ENCODE measurements at regions not wholly inside any gene's neighbourhood (a gene's known extent, or its start where the extent isn't known, plus 50 kb on each side); places are given as distances from the start of the nearest gene placed in this dataset.

DNA sequence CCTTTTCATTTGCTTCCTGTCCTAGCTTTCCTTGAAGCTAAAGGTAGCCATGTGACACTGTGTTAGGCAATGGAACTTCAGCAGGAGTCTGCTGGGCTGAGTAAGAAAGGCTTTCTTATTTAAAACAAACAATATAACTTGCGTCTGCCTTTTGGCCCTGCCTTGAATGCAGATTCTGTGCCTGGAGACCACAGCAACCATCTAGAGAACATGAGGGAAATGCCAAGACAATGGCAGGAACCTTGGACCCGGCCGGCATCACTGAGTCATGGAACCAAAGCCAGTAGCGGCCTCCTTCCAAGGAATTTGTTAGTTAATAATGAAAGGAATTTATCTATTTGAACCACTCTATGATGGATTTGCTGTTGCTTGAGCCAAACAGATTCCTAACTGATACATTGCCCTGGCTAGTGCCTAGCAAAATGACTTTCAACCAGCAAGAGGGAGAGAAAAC lies 207.5 kb upstream of the EPHA4 start:
- TF ChIP-seq, protein P1, sequence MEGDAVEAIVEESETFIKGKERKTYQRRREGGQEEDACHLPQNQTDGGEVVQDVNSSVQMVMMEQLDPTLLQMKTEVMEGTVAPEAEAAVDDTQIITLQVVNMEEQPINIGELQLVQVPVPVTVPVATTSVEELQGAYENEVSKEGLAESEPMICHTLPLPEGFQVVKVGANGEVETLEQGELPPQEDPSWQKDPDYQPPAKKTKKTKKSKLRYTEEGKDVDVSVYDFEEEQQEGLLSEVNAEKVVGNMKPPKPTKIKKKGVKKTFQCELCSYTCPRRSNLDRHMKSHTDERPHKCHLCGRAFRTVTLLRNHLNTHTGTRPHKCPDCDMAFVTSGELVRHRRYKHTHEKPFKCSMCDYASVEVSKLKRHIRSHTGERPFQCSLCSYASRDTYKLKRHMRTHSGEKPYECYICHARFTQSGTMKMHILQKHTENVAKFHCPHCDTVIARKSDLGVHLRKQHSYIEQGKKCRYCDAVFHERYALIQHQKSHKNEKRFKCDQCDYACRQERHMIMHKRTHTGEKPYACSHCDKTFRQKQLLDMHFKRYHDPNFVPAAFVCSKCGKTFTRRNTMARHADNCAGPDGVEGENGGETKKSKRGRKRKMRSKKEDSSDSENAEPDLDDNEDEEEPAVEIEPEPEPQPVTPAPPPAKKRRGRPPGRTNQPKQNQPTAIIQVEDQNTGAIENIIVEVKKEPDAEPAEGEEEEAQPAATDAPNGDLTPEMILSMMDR (IDR thresholded peaks at IDR 0.05; ENCODE audit: low read depth, low read length, missing control alignments) = no peak
- no peak overlapping the region for H3K4me3 ChIP-seq (replicated peaks; ENCODE audit: low read depth, low read length)
- DNase-seq (ENCODE audit: extremely low read depth, low read depth) = no peak

DNA sequence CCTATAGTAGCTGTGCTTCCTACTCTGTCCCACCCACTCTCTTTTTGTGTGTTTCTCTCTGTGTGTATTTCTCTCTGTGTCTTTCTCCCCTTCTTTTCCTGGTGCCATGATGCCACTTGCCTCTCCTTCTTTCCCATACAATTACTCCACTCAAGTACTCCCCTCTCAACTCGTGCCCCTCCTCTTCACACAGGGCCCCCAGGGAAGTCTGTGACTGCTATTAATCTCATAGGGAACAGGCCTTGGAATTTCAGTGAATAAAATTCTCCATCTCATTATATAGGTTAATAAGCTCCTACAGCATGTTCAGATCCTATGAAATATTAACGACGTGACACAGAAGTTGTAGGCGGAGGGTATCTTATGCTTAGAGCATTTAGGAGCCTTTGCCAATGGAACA lies 205.9 kb upstream of the EPHA4 start:
- no peak for DNase-seq (ENCODE audit: extremely low read depth, low read depth)
- H3K4me3 ChIP-seq (replicated peaks; ENCODE audit: low read depth, low read length) = no peak overlapping the region
- TF ChIP-seq, protein P1 (IDR thresholded peaks at IDR 0.05; ENCODE audit: low read depth, low read length, missing control alignments) = no peak

DNA sequence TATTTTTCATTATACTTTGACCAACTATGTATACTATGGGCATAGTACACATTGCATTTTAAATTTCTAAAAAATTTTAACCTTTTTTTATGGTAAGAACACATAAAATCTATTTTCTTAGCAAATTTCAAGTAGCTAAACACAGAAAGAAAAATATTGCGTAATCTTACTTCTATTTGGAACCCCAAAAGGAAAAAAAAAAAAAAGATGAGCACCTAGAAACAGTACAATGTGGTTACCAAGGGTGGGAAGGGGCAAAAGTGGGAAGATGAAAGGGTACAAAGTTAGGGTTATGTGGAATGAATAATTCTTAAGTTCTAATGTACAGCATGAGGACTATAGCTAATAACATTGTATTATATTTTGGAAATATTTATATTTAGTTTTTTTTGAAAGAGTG lies 205.0 kb upstream of the EPHA4 start:
- TF ChIP-seq, protein P1 (IDR thresholded peaks at IDR 0.05; ENCODE audit: low read depth, low read length, missing control alignments) = no peak
- DNase-seq (ENCODE audit: extremely low read depth, low read depth) = no peak
- no peak overlapping the region for H3K4me3 ChIP-seq (replicated peaks; ENCODE audit: low read depth, low read length)

DNA sequence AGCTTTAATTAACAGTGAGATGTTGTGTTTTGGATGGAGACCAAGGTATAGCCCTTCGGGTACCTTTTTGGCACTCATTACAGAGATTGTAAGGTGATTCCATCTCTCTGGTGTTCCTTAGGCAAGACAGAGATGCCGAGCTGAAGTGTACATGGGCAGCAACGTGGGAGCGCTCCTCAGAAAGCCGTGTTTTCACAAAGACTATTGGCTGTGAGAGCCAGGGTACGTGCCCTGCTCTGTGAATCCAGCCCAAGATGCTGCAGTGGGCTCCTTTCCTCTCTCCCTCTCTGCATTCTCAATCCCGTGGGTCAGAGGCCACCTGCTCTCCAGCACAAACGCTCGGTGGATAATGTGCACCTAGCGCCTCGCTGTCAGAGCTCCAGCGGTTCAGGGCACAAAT lies 203.0 kb upstream of the EPHA4 start:
- TF ChIP-seq, protein P1 (IDR thresholded peaks at IDR 0.05; ENCODE audit: low read depth, low read length, missing control alignments) = no peak
- DNase-seq (ENCODE audit: extremely low read depth, low read depth) = no peak

DNA sequence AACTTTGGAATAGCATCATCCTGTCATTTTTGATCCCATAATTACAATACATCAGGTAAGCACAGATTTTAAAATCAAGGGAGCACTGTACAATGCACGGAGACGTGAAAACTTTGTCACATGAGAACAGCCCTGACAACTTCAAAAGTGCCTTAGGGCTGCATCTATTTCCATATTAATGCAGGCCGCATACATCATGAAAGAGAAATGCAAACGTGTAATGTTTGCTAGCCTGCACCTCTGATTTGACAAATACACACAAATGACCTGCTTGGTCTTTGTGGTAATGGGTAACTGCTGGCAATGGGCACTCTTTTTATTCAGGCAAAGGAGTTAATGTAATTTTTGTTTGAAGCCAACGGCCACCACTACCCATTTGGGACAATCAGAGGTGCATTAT lies 202.0 kb upstream of the EPHA4 start:
- H3K4me3 ChIP-seq (replicated peaks; ENCODE audit: low read depth, low read length) = no peak overlapping the region
- DNase-seq (ENCODE audit: extremely low read depth, low read depth) = no peak
- TF ChIP-seq, protein P1 (IDR thresholded peaks at IDR 0.05; ENCODE audit: low read depth, low read length, missing control alignments) = no peak

More for the DNA sequence above, 203.0 kb upstream of the EPHA4 start:
- no peak overlapping the region for H3K4me3 ChIP-seq (replicated peaks; ENCODE audit: low read depth, low read length)

DNA sequence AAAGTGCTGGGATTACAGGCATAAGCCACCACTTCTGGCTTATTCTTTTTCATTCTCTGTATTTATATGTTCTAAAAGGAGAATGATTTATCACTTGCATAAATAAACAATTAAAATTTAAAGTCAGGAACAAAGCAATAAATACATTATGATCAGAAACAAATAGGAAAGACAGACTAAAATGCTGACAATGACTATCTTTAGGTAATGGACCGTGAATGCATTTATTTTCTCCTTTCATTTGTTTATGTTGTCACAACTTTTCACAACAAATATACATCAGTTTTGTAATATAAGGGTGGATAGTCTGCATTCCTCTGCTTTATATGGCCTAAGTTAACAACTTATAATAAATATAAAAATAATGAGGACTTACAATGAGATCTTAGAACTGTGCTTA lies 199.2 kb upstream of the EPHA4 start:
- no peak overlapping the region for H3K4me3 ChIP-seq (replicated peaks; ENCODE audit: low read depth, low read length)
- DNase-seq (ENCODE audit: extremely low read depth, low read depth) = no peak
- TF ChIP-seq, protein P1 (IDR thresholded peaks at IDR 0.05; ENCODE audit: low read depth, low read length, missing control alignments) = no peak

Measured in HFF-Myc (cell line).